Stimulated activated memory B cell treated with anti-CD40 and anti-IgM and Interleukin-4, amounts not matched to agents 10 μg/mL and 1 μg/mL and 100 μg/mL, for 72 hours (primary cell): ENCODE measurements at regions not wholly inside any gene's neighbourhood (a gene's known extent, or its start where the extent isn't known, plus 50 kb on each side); places are given as distances from the start of the nearest gene placed in this dataset.

Source experiments
- ATAC-seq: fragments of 150-1000 bp; cut with Tn5 transposase; 2 replicates; pipeline ENCODE4 v1.10.0; 2021
- H3K27ac Mint-ChIP-seq: one replicate; pipeline ENCODE4 v1.8.0; 2022; ENCODE audit warnings: mild to moderate bottlenecking, mixed read lengths
- H3K27me3 Mint-ChIP-seq: one replicate; pipeline ENCODE4 v1.8.0; 2022; ENCODE audit warnings: mixed read lengths
- H3K36me3 Mint-ChIP-seq: one replicate; pipeline ENCODE4 v1.8.0; 2022; ENCODE audit warnings: mixed read lengths
- H3K4me1 Mint-ChIP-seq: one replicate; pipeline ENCODE4 v1.8.0; 2022; ENCODE audit warnings: mixed read lengths
- H3K4me3 Mint-ChIP-seq: one replicate; pipeline ENCODE4 v1.8.0; 2022; ENCODE audit warnings: mild to moderate bottlenecking, moderate library complexity, mixed read lengths
- H3K9me3 Mint-ChIP-seq: one replicate; pipeline ENCODE4 v1.8.0; 2022; ENCODE audit warnings: mixed read lengths

- Mint-ChIP-seq H3K4me3 (no peak overlapping the region), H3K4me1 (no peaks in the 10 kb centered on the region), H3K27me3 (no peaks in the 10 kb centered on the region), H3K9me3 (no peaks in the 10 kb centered on the region), H3K36me3 (no peaks in the 10 kb centered on the region), H3K27ac (no peak overlapping the region)
- no peak for ATAC-seq
These were observed 179.2 kb upstream of the KHDRBS2 start for GRCh38 chr6:62465206-62465605.

- peaks cover 2% of the 10 kb centered on the region for H3K9me3 Mint-ChIP-seq
- H3K4me3 Mint-ChIP-seq: no peak overlapping the region
- H3K4me1 Mint-ChIP-seq: peaks cover 7% of the 10 kb centered on the region
- H3K36me3 Mint-ChIP-seq: no peaks in the 10 kb centered on the region
- no peak for ATAC-seq
- H3K27me3 Mint-ChIP-seq: no peaks in the 10 kb centered on the region
- H3K27ac Mint-ChIP-seq: no peak overlapping the region
These were observed 166.6 kb upstream of the KHDRBS2 start for GRCh38 chr6:62452586-62452985.

GRCh38 chr6:62446647-62447316 is 160.8 kb upstream of the KHDRBS2 start:
- Mint-ChIP-seq H3K4me3 (no peak overlapping the region), H3K4me1 (peaks cover 8% of the 10 kb centered on the region), H3K36me3 (no peaks in the 10 kb centered on the region), H3K27ac (no peak overlapping the region), H3K27me3 (no peaks in the 10 kb centered on the region), H3K9me3 (no peaks in the 10 kb centered on the region)
- ATAC-seq: no peak

- Mint-ChIP-seq H3K4me3 (no peak overlapping the region), H3K36me3 (no peaks in the 10 kb centered on the region), H3K4me1 (peaks cover 8% of the 10 kb centered on the region), H3K27ac (no peak overlapping the region), H3K27me3 (no peaks in the 10 kb centered on the region), H3K9me3 (no peaks in the 10 kb centered on the region)
- ATAC-seq: no peak
These were observed 159.5 kb upstream of the KHDRBS2 start for GRCh38 chr6:62445521-62445920.

- no peak for ATAC-seq
- no peak overlapping the region for H3K27ac Mint-ChIP-seq
- no peaks in the 10 kb centered on the region for H3K27me3 Mint-ChIP-seq
- no peaks in the 10 kb centered on the region for H3K4me1 Mint-ChIP-seq
- no peak overlapping the region for H3K4me3 Mint-ChIP-seq
- no peaks in the 10 kb centered on the region for H3K36me3 Mint-ChIP-seq
- peaks cover 17% of the 10 kb centered on the region for H3K9me3 Mint-ChIP-seq
These were observed 155.2 kb upstream of the KHDRBS2 start for GRCh38 chr6:62441182-62441581.

GRCh38 chr6:62429781-62430180 is 143.8 kb upstream of the KHDRBS2 start:
- no peaks in the 10 kb centered on the region for H3K4me1 Mint-ChIP-seq
- no peaks in the 10 kb centered on the region for H3K9me3 Mint-ChIP-seq
- no peak overlapping the region for H3K4me3 Mint-ChIP-seq
- H3K27ac Mint-ChIP-seq: no peak overlapping the region
- H3K27me3 Mint-ChIP-seq: no peaks in the 10 kb centered on the region
- ATAC-seq: no peak
- no peaks in the 10 kb centered on the region for H3K36me3 Mint-ChIP-seq

- H3K27me3 Mint-ChIP-seq: no peaks in the 10 kb centered on the region
- no peak overlapping the region for H3K27ac Mint-ChIP-seq
- no peak overlapping the region for H3K4me3 Mint-ChIP-seq
- no peaks in the 10 kb centered on the region for H3K36me3 Mint-ChIP-seq
- no peak for ATAC-seq
- no peaks in the 10 kb centered on the region for H3K4me1 Mint-ChIP-seq
- peaks cover 2% of the 10 kb centered on the region for H3K9me3 Mint-ChIP-seq
These were observed 114.7 kb upstream of the KHDRBS2 start for GRCh38 chr6:62400521-62401259.

GRCh38 chr6:62393608-62394007 is 107.6 kb upstream of the KHDRBS2 start:
- H3K4me3 Mint-ChIP-seq: no peak overlapping the region
- no peaks in the 10 kb centered on the region for H3K36me3 Mint-ChIP-seq
- H3K27me3 Mint-ChIP-seq: no peaks in the 10 kb centered on the region
- ATAC-seq: no peak
- peaks cover 20% of the 10 kb centered on the region for H3K4me1 Mint-ChIP-seq
- no peaks in the 10 kb centered on the region for H3K9me3 Mint-ChIP-seq
- no peak overlapping the region for H3K27ac Mint-ChIP-seq

- H3K27ac Mint-ChIP-seq: no peak overlapping the region
- H3K4me3 Mint-ChIP-seq: no peak overlapping the region
- peaks cover 20% of the 10 kb centered on the region for H3K4me1 Mint-ChIP-seq
- no peaks in the 10 kb centered on the region for H3K9me3 Mint-ChIP-seq
- ATAC-seq: no peak
- no peaks in the 10 kb centered on the region for H3K36me3 Mint-ChIP-seq
- H3K27me3 Mint-ChIP-seq: no peaks in the 10 kb centered on the region
These were observed 106.3 kb upstream of the KHDRBS2 start for GRCh38 chr6:62392291-62392690.

- Mint-ChIP-seq H3K9me3 (no peaks in the 10 kb centered on the region), H3K36me3 (no peaks in the 10 kb centered on the region), H3K27ac (no peak overlapping the region), H3K4me3 (no peak overlapping the region), H3K27me3 (no peaks in the 10 kb centered on the region), H3K4me1 (peaks cover 20% of the 10 kb centered on the region)
- peak; percentile 60 for ATAC-seq
These were observed 105.3 kb upstream of the KHDRBS2 start for GRCh38 chr6:62391358-62391757.

- no peaks in the 10 kb centered on the region for H3K36me3 Mint-ChIP-seq
- no peak overlapping the region for H3K27ac Mint-ChIP-seq
- no peaks in the 10 kb centered on the region for H3K27me3 Mint-ChIP-seq
- H3K4me1 Mint-ChIP-seq: peaks cover 20% of the 10 kb centered on the region
- no peak overlapping the region for H3K4me3 Mint-ChIP-seq
- no peaks in the 10 kb centered on the region for H3K9me3 Mint-ChIP-seq
- peak; percentile 60 for ATAC-seq
These were observed 104.4 kb upstream of the KHDRBS2 start for GRCh38 chr6:62390401-62390800.

- ATAC-seq: no peak
- H3K36me3 Mint-ChIP-seq: peaks cover 15% of the 10 kb centered on the region
- no peak overlapping the region for H3K4me3 Mint-ChIP-seq
- H3K9me3 Mint-ChIP-seq: peaks cover 11% of the 10 kb centered on the region
- H3K4me1 Mint-ChIP-seq: peaks cover 31% of the 10 kb centered on the region
- H3K27me3 Mint-ChIP-seq: no peaks in the 10 kb centered on the region
- peak overlapping the region; percentile 20 for H3K27ac Mint-ChIP-seq
These were observed 85.6 kb upstream of the KHDRBS2 start for GRCh38 chr6:62371453-62372210.

- Mint-ChIP-seq H3K4me3 (peak overlapping the region; percentile 75), H3K4me1 (peaks cover 26% of the 10 kb centered on the region), H3K36me3 (no peaks in the 10 kb centered on the region), H3K27ac (peak overlapping the region; percentile 73), H3K27me3 (no peaks in the 10 kb centered on the region), H3K9me3 (peaks cover 6% of the 10 kb centered on the region)
- ATAC-seq: peak; percentile 92
These were observed 81.6 kb upstream of the KHDRBS2 start for GRCh38 chr6:62367601-62368000.

GRCh38 chr6:62362097-62362496 is 76.1 kb upstream of the KHDRBS2 start:
- Mint-ChIP-seq H3K36me3 (no peaks in the 10 kb centered on the region), H3K27ac (no peak overlapping the region), H3K4me1 (peaks cover 24% of the 10 kb centered on the region), H3K4me3 (no peak overlapping the region), H3K9me3 (peaks cover 6% of the 10 kb centered on the region), H3K27me3 (no peaks in the 10 kb centered on the region)
- no peak for ATAC-seq

- Mint-ChIP-seq H3K4me3 (no peak overlapping the region), H3K27me3 (no peaks in the 10 kb centered on the region), H3K27ac (no peak overlapping the region), H3K4me1 (peaks cover 17% of the 10 kb centered on the region), H3K9me3 (peaks cover 3% of the 10 kb centered on the region), H3K36me3 (no peaks in the 10 kb centered on the region)
- ATAC-seq: no peak
These were observed 71.8 kb upstream of the KHDRBS2 start for GRCh38 chr6:62357835-62358234.
